Lung (tissue), 11 donors: ENCODE measurements at regions not wholly inside any gene's neighbourhood (a gene's known extent, or its start where the extent isn't known, plus 50 kb on each side); places are given as distances from the start of the nearest gene placed in this dataset.

Experiments used
- ATAC-seq: fragments of 200-7000 bp; cut with Tn5 transposase; one replicate; pipeline ENCODE4 v1.9.1; 2020; ENCODE audit warnings: moderate number of reproducible peaks; ENCODE audit not compliant: insufficient read depth, low FRiP score
- DNase-seq, 3 donors: peaks; one replicate each; pipeline ENCODE4 v3.0.0-alpha.2; 2013 to 2017
- H3K27ac ChIP-seq, 2 donors: one replicate each; pipeline ENCODE4 v1.5.1; 2013; ENCODE audit warnings: mild to moderate bottlenecking in 2 of 2, moderate library complexity in 2 of 2, control low read depth in 1 of 2, inconsistent platforms in 1 of 2, low read depth in 1 of 2, low read length in 1 of 2
- H3K27me3 ChIP-seq, 3 donors: one replicate each; pipeline ENCODE4 v1.5.1; 2013; ENCODE audit warnings: low read length in 2 of 3; ENCODE audit not compliant: control insufficient read depth in 3 of 3, insufficient read depth in 3 of 3
- H3K36me3 ChIP-seq, 4 donors: one replicate each; pipeline ENCODE4 v1.5.1; 2013; ENCODE audit warnings: low read length in 4 of 4, mild to moderate bottlenecking in 1 of 4, moderate library complexity in 1 of 4; ENCODE audit not compliant: control insufficient read depth in 4 of 4, insufficient read depth in 4 of 4
- H3K4me1 ChIP-seq, 5 donors: one replicate each; pipeline ENCODE4 v1.5.1; 2013; ENCODE audit warnings: low read length in 5 of 5, mild to moderate bottlenecking in 2 of 5, moderate library complexity in 1 of 5; ENCODE audit not compliant: control insufficient read depth in 5 of 5, insufficient read depth in 5 of 5
- H3K4me3 ChIP-seq: one replicate; pipeline ENCODE4 v1.5.1; 2013; ENCODE audit warnings: mild to moderate bottlenecking, control low read depth, moderate library complexity
- H3K9ac ChIP-seq, 2 donors: one replicate each; pipeline ENCODE4 v1.5.1; 2013; ENCODE audit warnings: low read length in 2 of 2, control low read depth in 1 of 2; ENCODE audit not compliant: insufficient read depth in 1 of 2
- H3K9me3 ChIP-seq, 4 donors: one replicate each; pipeline ENCODE4 v1.5.1; 2013; ENCODE audit warnings: low read length in 3 of 4, mild to moderate bottlenecking in 1 of 4, moderate library complexity in 1 of 4; ENCODE audit not compliant: control insufficient read depth in 4 of 4, insufficient read depth in 3 of 4
- CTCF ChIP-seq: IDR thresholded peaks from 2 replicates; pipeline ENCODE4 v1.5.1; 2012; ENCODE audit warnings: mild to moderate bottlenecking; ENCODE audit errors: control extremely low read depth, extremely low read depth
- WGBS, 2 donors: extraction: QIAGEN DNeasy Blood & Tissue Kit; methylation state at CpG; one replicate each; pipeline ENCODE4 v1.1.7; 2013; 5-methylcytosine and 5-hydroxymethylcytosine counted together
- donor health status: control.
- donor health status: control.
- donor health status: Bipolar disorder and iron deficiency.
- donor health status: healthy.
- donor health status: DM: yes; HTN: yes; CAD: no.

DNA sequence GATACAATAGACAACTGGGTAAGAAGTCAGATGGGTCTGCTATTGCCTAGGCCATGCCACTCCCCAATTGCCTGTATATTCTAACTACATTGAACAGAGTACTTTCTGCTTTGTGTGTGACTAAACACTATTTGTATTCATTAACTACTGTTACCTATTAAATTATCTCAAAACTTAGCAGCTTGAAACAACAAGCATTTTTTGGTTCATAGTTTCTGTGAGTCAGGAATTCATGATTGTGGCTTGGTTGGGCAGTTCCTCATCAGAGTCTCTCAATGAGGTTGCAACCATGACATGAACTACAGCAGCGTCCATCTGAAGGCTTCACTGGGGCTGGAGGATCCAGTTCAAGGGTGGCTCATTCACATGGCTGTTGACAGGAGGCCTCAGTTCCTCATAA is 205.7 kb downstream of the EN1 start:
- no peak for TF ChIP-seq CTCF
- Histone ChIP-seq H3K9me3 (peaks cover 0 to 2% (median under 1%) of the 10 kb centered on the region in 4 donors), H3K36me3 (no peaks in the 10 kb centered on the region), H3K4me3 (no peak overlapping the region), H3K27me3 (no peaks in the 10 kb centered on the region), H3K27ac (no peak overlapping the region), H3K9ac (no peak overlapping the region), H3K4me1 (no peaks in the 10 kb centered on the region)
- DNase-seq, result no peak
- 68 to 69% methylated on average over 1 of the region's 1 CpG for WGBS, 2 donors
- ATAC-seq, result no peak

- WGBS, 2 donors, result 75 to 89% methylated on average over 2 of the region's 2 CpGs
- Histone ChIP-seq H3K4me1 (no peaks in the 10 kb centered on the region), H3K27ac (no peak overlapping the region), H3K27me3 (no peaks in the 10 kb centered on the region), H3K4me3 (no peak overlapping the region), H3K9me3 (peaks cover 0 to 2% (median under 1%) of the 10 kb centered on the region in 4 donors), H3K36me3 (no peaks in the 10 kb centered on the region), H3K9ac (no peak overlapping the region)
- no peak for ATAC-seq
- DNase-seq, result no peak
- no peak for TF ChIP-seq CTCF
Observed at GRCh38 chr2:118639371-118639770, 208.1 kb downstream of the EN1 start.

GRCh38 chr2:118638453-118638852 is 209.0 kb downstream of the EN1 start:
- WGBS, 2 donors, result 75 to 76% methylated on average over 5 of the region's 5 CpGs
- no peak for TF ChIP-seq CTCF
- peaks cover 0 to 2% (median under 1%) of the 10 kb centered on the region in 4 donors for H3K9me3 ChIP-seq
- DNase-seq (no peak), ATAC-seq (no peak)
- no peaks in the 10 kb centered on the region for H3K36me3 ChIP-seq
- H3K4me3 ChIP-seq, result no peak overlapping the region
- H3K27ac ChIP-seq, result no peak overlapping the region
- H3K9ac ChIP-seq, result no peak overlapping the region
- no peaks in the 10 kb centered on the region for H3K27me3 ChIP-seq
- no peaks in the 10 kb centered on the region for H3K4me1 ChIP-seq

DNA sequence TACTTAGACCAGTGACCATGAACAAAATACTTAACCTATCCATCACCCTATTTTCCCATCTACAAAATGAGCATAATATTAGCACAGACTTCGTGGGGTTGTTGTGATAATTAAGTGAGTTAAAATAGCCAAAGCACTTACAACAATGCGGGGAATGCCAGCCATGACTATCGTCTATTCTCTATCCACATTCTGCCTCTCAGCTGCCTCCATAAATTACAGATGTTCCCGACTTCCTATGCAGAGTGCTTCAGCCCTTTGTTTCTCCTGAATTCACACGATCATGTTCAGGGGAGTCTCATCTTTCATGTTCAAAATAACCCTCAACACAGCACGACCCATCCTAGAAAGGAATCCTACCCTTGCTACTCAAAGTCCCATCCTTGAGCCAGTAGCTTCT is 211.6 kb downstream of the EN1 start:
- TF ChIP-seq CTCF, result no peak
- Histone ChIP-seq H3K27ac (no peak overlapping the region), H3K36me3 (no peaks in the 10 kb centered on the region), H3K4me3 (no peak overlapping the region), H3K27me3 (no peaks in the 10 kb centered on the region), H3K9ac (no peak overlapping the region), H3K9me3 (peaks cover 0 to 2% (median 0%) of the 10 kb centered on the region in 4 donors), H3K4me1 (no peaks in the 10 kb centered on the region)
- no peak for DNase-seq
- WGBS, 2 donors, result 43 to 46% methylated on average over 6 of the region's 6 CpGs
- ATAC-seq, result no peak
